ENCODE measurements at regions not wholly inside any gene's neighbourhood (a gene's known extent, or its start where the extent isn't known, plus 50 kb on each side); places are given as distances from the start of the nearest gene placed in this dataset.

DNA sequence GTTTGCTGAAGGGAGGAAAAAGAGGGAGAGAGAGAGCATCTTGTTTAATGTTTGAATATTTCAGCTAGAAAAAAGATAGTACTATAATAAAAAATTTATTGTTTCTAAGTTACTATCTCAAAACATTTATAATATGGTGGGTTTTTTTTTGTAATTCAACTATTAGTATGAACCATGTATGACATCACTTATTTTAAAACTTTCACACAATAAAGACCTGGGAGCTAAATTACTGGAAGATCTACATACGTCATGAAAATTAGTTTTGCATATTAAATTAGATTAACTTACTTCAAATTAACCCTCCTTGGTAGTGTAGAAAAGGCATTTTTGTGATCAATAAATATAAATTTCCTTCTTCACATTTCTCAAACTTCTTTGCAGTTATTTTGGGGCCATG lies 432.0 kb upstream of the SLIT2 start:
- H3K4me2 ChIP-seq (replicated peaks; ENCODE audit: extremely low read depth, low read length, poor library complexity, severe bottlenecking), result no peak overlapping the region
- no peak overlapping the region for H3K4me3 Mint-ChIP-seq
- peaks cover 0 to 3% (median 0%) of the 10 kb centered on the region in 7 donors for H3K9me3 Mint-ChIP-seq
- no peak overlapping the region for H3K9ac ChIP-seq (ENCODE audit: insufficient read depth, low read length, poor library complexity, severe bottlenecking)
- no peak overlapping the region for H3K27ac ChIP-seq (ENCODE audit: low read depth in 1 of 2, low read length in 2 of 2)
- no peak overlapping the region for H3K27ac Mint-ChIP-seq
- WGBS (ENCODE audit: insufficient coverage), result no CpG with 5 or more reads among the region's 1 CpG
- no peaks in the 10 kb centered on the region for H3K36me3 ChIP-seq (replicated peaks in 1 of 2; ENCODE audit: control insufficient read depth in 1 of 2, insufficient read depth in 2 of 2, low read length in 2 of 2)
- H3K27me3 Mint-ChIP-seq (ENCODE audit: low read depth in 3 of 3), result peaks cover 0 to 4% (median 0%) of the 10 kb centered on the region in 3 donors
- DNase-seq, result no peak
- H2AFZ ChIP-seq (ENCODE audit: insufficient read depth, low read depth, low read length, poor library complexity, severe bottlenecking), result no peak overlapping the region
- no peaks in the 10 kb centered on the region for H3K4me1 Mint-ChIP-seq
- TF ChIP-seq, protein P1, sequence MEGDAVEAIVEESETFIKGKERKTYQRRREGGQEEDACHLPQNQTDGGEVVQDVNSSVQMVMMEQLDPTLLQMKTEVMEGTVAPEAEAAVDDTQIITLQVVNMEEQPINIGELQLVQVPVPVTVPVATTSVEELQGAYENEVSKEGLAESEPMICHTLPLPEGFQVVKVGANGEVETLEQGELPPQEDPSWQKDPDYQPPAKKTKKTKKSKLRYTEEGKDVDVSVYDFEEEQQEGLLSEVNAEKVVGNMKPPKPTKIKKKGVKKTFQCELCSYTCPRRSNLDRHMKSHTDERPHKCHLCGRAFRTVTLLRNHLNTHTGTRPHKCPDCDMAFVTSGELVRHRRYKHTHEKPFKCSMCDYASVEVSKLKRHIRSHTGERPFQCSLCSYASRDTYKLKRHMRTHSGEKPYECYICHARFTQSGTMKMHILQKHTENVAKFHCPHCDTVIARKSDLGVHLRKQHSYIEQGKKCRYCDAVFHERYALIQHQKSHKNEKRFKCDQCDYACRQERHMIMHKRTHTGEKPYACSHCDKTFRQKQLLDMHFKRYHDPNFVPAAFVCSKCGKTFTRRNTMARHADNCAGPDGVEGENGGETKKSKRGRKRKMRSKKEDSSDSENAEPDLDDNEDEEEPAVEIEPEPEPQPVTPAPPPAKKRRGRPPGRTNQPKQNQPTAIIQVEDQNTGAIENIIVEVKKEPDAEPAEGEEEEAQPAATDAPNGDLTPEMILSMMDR (IDR thresholded peaks at IDR 0.05), result no peak
- H3K4me1 ChIP-seq (ENCODE audit: control insufficient read depth in 1 of 2, insufficient read depth in 2 of 2, low read length in 2 of 2), result no peaks in the 10 kb centered on the region
- no peaks in the 10 kb centered on the region for H3K27me3 ChIP-seq (ENCODE audit: control insufficient read depth in 2 of 2, insufficient read depth in 2 of 2, low read length in 2 of 2)
- no peaks in the 10 kb centered on the region for H4K20me1 ChIP-seq (ENCODE audit: insufficient read depth, low read length)
- no peaks in the 10 kb centered on the region for H3K36me3 Mint-ChIP-seq
- no peaks in the 10 kb centered on the region for H3K79me2 ChIP-seq (ENCODE audit: insufficient read depth, low read length)
- no peak overlapping the region for H3K4me3 ChIP-seq (replicated peaks in 1 of 3; ENCODE audit: low read depth in 2 of 3, low read length in 3 of 3)
- intact Hi-C loops (cut with micrococcal nuclease), result no loop called here
- H3K9me3 ChIP-seq (replicated peaks in 1 of 2; ENCODE audit: control insufficient read depth in 1 of 2, insufficient read depth in 1 of 2, low read length in 2 of 2), result no peaks in the 10 kb centered on the region

DNA sequence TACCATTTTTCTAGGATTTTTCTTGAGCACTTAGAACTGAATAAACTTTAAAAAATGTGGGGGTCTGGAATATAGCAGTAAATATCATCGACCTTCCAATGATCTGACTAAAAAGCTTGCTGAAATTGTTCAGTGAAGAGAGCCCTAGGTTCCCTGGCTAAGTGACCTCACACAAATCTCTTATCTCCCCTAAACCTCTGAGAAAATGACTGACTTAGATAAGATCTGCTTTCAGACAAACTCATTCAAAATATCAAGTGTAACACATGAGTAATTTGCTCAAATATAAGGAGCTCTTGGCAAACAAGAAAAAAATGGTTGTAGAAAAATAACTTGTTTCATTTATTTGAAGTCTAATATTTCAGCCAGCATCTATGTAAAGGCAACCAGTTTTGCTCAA lies 441.7 kb upstream of the SLIT2 start:
- intact Hi-C loops (cut with micrococcal nuclease), result no loop called here
- Histone ChIP-seq H3K9ac (ENCODE audit: insufficient read depth, low read length, poor library complexity, severe bottlenecking) (no peak overlapping the region), H3K4me3 (replicated peaks in 1 of 3; ENCODE audit: low read depth in 2 of 3, low read length in 3 of 3) (no peak overlapping the region), H3K27me3 (ENCODE audit: control insufficient read depth in 2 of 2, insufficient read depth in 2 of 2, low read length in 2 of 2) (no peaks in the 10 kb centered on the region), H2AFZ (ENCODE audit: insufficient read depth, low read depth, low read length, poor library complexity, severe bottlenecking) (no peak overlapping the region), H3K79me2 (ENCODE audit: insufficient read depth, low read length) (no peaks in the 10 kb centered on the region), H3K36me3 (replicated peaks in 1 of 2; ENCODE audit: control insufficient read depth in 1 of 2, insufficient read depth in 2 of 2, low read length in 2 of 2) (no peaks in the 10 kb centered on the region), H3K27ac (ENCODE audit: low read depth in 1 of 2, low read length in 2 of 2) (no peak overlapping the region), H3K9me3 (replicated peaks in 1 of 2; ENCODE audit: control insufficient read depth in 1 of 2, insufficient read depth in 1 of 2, low read length in 2 of 2) (no peaks in the 10 kb centered on the region), H4K20me1 (ENCODE audit: insufficient read depth, low read length) (no peaks in the 10 kb centered on the region), H3K4me2 (replicated peaks; ENCODE audit: extremely low read depth, low read length, poor library complexity, severe bottlenecking) (no peak overlapping the region), H3K4me1 (ENCODE audit: control insufficient read depth in 1 of 2, insufficient read depth in 2 of 2, low read length in 2 of 2) (no peaks in the 10 kb centered on the region)
- H3K36me3 Mint-ChIP-seq, result no peaks in the 10 kb centered on the region
- H3K4me3 Mint-ChIP-seq, result no peak overlapping the region
- no peak for DNase-seq
- no peak overlapping the region for H3K27ac Mint-ChIP-seq
- no CpG with 5 or more reads among the region's 1 CpG for WGBS (ENCODE audit: insufficient coverage)
- H3K9me3 Mint-ChIP-seq, result peaks cover 0 to 5% (median 0%) of the 10 kb centered on the region in 7 donors
- TF ChIP-seq, protein P1 (IDR thresholded peaks at IDR 0.05), result no peak
- no peaks in the 10 kb centered on the region for H3K27me3 Mint-ChIP-seq (ENCODE audit: low read depth in 3 of 3)
- no peaks in the 10 kb centered on the region for H3K4me1 Mint-ChIP-seq
